HG03460 (cell line): ENCODE measurements at regions not wholly inside any gene's neighbourhood (a gene's known extent, or its start where the extent isn't known, plus 50 kb on each side); places are given as distances from the start of the nearest gene placed in this dataset.
"Not testable (repeated sequence)": the region's sequence is repeated elsewhere in the genome, so short reads cannot be mapped to it uniquely, and the experiment has no call there.

Experiments used
- ATAC-seq: cut with Tn5 transposase; IDR thresholded peaks from one replicate; pipeline ENCODE4 v1.9.1; 2021; ENCODE audit not compliant: unreplicated experiment

- no peak for ATAC-seq
Observed at GRCh38 chr18:49697049-49697448, 116.3 kb downstream of the ACAA2 start.

DNA sequence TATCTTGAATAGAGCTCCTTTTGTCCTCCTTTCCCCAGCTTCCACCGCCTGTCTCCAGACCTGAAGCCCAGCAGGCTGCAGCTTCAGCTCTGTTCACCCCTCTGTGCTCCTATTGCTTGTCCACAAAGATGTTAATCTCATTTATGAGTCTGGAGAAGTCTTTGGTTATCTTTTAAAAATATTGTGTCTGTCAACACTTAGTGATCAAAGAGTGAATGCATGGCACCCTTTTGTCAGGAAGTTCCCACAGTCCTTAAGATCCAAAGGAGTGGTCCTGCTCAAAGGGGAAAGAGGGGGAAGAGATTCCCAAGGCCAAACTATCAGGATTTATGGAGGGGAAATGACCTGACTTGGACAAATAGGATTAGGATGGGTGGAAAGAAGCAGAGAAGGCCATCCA, 118.9 kb downstream of the ACAA2 start:
- no peak for ATAC-seq

- no peak for ATAC-seq
Observed at GRCh38 chr18:49693717-49694005, 119.7 kb downstream of the ACAA2 start.

- no peak for ATAC-seq
Observed at GRCh38 chr18:49692906-49693716, 120.2 kb downstream of the ACAA2 start.

DNA sequence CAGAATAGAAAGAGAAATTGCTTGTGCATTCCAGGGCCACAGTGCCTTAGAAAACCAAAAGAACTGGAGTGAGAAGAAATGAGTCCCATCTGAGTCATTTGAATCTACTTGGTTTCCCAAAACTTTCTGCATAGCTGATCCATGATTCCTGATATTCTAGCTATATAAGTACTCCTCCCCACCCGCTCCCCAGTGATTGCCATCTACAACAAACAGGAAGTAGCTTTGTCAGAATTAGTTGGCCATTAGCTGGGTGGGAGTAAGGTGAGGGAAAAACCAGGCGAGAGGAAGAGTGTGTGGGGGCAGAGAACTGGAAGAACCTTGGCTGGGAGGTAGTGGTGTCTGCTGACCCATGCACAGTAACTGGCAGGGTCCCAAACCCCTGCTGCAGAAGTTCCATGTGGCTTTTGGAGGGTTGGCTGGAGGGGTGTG, 122.1 kb downstream of the ACAA2 start:
- no peak for ATAC-seq

DNA sequence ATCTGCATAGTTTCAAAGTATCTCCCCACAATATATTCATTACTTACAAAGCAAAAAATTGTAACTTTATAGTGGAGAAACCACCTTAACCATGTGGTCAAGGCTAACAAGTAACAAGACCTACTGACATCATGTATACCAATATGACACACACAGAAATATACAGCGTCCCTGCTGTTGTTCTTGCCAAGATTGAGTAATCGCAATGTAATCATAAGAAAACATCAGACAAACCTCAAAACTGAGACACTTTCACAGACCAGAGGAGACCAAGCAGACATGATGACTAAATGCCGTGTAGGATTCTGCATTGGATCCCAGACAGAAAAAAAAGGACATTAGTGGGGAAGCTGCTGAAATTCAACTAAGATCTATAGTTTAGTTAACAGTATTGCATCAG, 123.0 kb downstream of the ACAA2 start:
- no peak for ATAC-seq

DNA sequence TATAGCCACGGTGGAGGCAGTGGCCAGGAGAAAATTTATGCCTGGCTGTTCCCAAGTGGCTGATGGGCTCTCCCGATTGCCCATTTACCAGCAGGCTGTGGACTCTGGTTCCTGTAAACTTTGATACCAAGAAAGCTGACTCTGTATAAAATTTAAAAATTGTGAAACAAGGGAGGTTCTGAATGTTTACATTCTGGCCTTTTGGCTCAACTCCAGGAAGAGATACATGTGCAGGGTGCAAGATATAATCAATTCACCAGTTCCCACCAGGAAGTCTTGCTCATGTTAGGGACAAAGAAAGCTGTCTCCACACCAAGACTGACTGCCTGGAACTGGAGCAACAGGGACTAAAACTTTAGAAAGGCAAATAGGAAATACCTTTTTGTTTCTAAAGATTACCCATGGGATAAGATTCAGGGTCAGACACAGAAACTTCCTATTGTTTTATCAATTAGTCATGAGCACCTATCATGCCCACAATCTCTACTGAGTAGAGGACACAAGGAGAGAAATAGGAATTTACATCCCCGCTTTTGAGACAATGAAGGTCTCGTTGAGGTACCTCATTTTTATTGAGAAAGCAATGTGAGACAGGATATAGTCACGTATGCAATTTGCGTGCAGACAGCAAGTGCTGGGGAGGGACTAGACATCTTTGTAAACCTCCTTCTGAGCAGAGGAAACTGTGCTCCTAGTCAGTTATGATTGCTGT, 123.5 kb downstream of the LIPG start:
- no peak for ATAC-seq

- not testable (repeated sequence) for ATAC-seq
Observed at GRCh38 chr18:49682803-49683190, 120.9 kb downstream of the LIPG start.

- ATAC-seq: no peak
Observed at GRCh38 chr18:49682173-49682802, 120.4 kb downstream of the LIPG start.

GRCh38 chr18:49681387-49681786, 119.5 kb downstream of the LIPG start:
- no peak for ATAC-seq

DNA sequence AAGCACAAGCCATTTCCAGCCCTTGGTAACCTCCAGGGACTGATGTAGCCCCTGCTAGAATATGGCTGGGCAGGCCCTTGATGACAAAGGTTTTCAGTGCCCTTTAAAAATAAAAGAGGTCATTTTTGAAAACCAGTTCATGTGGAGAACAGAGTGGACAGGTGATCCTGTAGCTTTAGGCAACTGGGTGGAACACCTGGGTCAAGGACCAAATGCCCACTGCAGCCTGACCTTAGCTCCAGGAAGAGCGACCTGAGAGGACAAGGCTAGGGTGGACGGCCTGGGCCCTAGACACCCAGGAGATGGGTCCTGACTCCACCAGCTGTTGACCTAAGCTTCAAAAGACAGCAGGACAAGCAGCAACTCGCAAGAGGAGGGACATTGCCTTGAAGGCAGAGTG, 116.6 kb downstream of the LIPG start:
- ATAC-seq: peak; percentile 16

- ATAC-seq: peak; percentile 85
Observed at GRCh38 chr18:49677762-49678413, 116.0 kb downstream of the LIPG start.

GRCh38 chr18:49677081-49677480, 115.2 kb downstream of the LIPG start:
- no peak for ATAC-seq

DNA sequence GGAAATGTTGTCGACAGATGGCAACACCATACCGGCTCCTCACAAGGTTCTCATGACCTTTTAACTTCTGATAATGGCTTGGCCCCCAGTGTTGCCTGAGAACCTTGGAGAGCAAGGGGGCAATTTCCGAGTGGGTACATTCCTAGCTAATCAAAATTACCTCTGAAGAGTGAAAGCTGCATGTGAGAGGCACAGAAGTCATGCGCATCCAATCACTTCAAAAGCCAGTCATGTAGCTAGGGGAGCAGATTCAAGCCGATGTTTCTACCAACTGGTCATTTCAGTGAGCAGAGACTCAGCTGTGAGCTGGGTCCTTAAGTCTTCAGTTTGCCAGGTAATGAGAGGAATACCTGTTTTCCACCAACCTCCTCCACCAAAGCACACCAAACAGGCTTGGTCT, 111.4 kb downstream of the LIPG start:
- ATAC-seq: no peak

- ATAC-seq: no peak
Observed at GRCh38 chr18:49672853-49673252, 111.0 kb downstream of the LIPG start.

DNA sequence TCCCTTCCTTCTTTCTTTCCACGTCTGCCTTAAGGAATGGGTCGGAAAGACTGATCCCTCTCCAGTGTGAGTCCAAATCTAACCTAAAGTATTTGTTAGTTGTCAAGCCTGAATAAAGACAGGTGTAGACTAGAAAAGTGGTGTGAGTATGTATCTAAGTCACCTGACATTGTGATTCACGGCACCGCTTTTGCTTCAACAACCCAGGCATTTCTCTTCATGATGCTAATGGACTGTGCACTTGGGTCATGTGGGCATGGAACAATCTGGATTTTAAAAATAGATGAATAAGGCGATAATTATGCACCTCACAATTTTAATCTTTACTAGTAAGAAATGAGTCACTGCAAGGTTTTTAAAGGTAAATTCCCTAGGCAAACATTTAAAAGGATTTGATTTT, 107.5 kb downstream of the LIPG start:
- ATAC-seq: no peak

GRCh38 chr18:49668574-49669275, 106.9 kb downstream of the LIPG start:
- ATAC-seq: no peak

DNA sequence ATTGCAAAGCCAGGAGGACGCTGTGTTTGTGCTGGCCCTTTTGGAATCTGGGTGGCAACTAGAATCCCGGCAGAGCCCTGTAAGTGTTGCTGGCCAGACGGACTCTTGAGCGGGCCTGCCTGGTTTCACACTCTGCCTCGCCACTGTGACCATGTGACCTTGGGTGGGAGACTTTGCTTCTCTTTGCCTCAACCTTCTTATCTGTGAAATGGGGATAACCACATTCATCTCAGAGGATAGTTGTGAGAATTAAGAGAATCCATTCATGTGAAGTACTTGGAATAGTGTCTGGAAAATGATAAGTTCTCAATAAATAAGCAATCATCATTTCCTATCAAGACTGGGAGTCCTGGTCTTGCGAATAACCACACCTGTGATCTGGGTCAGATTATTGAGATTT, 105.6 kb downstream of the LIPG start:
- ATAC-seq: no peak

- no peak for ATAC-seq
Observed at GRCh38 chr18:49666045-49666775, 104.4 kb downstream of the LIPG start.
